Liver (tissue), 7 donors: ENCODE measurements at regions not wholly inside any gene's neighbourhood (a gene's known extent, or its start where the extent isn't known, plus 50 kb on each side); places are given as distances from the start of the nearest gene placed in this dataset.
"Not testable (repeated sequence)": the region's sequence is repeated elsewhere in the genome, so short reads cannot be mapped to it uniquely, and the experiment has no call there.

ENCODE experiments used
- DNase-seq: peaks from one replicate; pipeline ENCODE4 v3.0.0-alpha.2; 2017; ENCODE audit warnings: low spot score
- H3K27ac ChIP-seq, 2 donors: one replicate each; pipeline ENCODE4 v1.7.0; 2013; ENCODE audit warnings: inconsistent platforms in 2 of 2, low read length in 2 of 2, control low read depth in 1 of 2, low read depth in 1 of 2, mild to moderate bottlenecking in 1 of 2
- H3K27me3 ChIP-seq, 4 donors: one replicate each; pipeline versions ENCODE4 v1.6.1 to v1.7.0; 2013; ENCODE audit warnings: low read length in 3 of 4, inconsistent platforms in 1 of 4, mild to moderate bottlenecking in 1 of 4, moderate library complexity in 1 of 4; ENCODE audit not compliant: control insufficient read depth in 4 of 4, insufficient read depth in 4 of 4
- H3K36me3 ChIP-seq, 4 donors: one replicate each; pipeline versions ENCODE4 v1.6.1 to v1.7.0; 2013; ENCODE audit warnings: low read length in 3 of 4, mild to moderate bottlenecking in 3 of 4, low read depth in 1 of 4, moderate library complexity in 1 of 4; ENCODE audit not compliant: control insufficient read depth in 4 of 4, insufficient read depth in 3 of 4
- H3K4me1 ChIP-seq, 4 donors: one replicate each; pipeline versions ENCODE4 v1.6.1 to v1.7.0; 2013; ENCODE audit warnings: low read length in 3 of 4, mild to moderate bottlenecking in 3 of 4, moderate library complexity in 1 of 4; ENCODE audit not compliant: control insufficient read depth in 4 of 4, insufficient read depth in 4 of 4
- H3K4me3 ChIP-seq, 3 donors: one replicate each; pipeline versions ENCODE4 v1.6.1 to v1.7.0; 2013; ENCODE audit warnings: low read length in 3 of 3, control low read depth in 1 of 3, low read depth in 1 of 3, mild to moderate bottlenecking in 1 of 3
- H3K9ac ChIP-seq, 2 donors: one replicate each; pipeline ENCODE4 v1.7.0; 2013; ENCODE audit warnings: low read length in 2 of 2, mild to moderate bottlenecking in 2 of 2, moderate library complexity in 2 of 2, control low read depth in 1 of 2, low read depth in 1 of 2
- H3K9me3 ChIP-seq, 4 donors: one replicate each; pipeline versions ENCODE4 v1.6.1 to v1.7.0; 2013; ENCODE audit warnings: low read length in 3 of 4; ENCODE audit not compliant: control insufficient read depth in 4 of 4
- CTCF ChIP-seq: fragments of 150-350 bp; IDR thresholded peaks from 2 replicates; pipeline ENCODE4 v1.5.1; 2017; ENCODE audit warnings: improper control_type of control experiment, low read depth, low read length; ENCODE audit not compliant: missing input control
- WGBS: extraction: QIAGEN DNeasy Blood & Tissue Kit; methylation state at CpG from one replicate; pipeline ENCODE4 v1.1.7; 2013; 5-methylcytosine and 5-hydroxymethylcytosine counted together
- donor health status: healthy.
- donor health status: healthy.
- donor health status: healthy.
- donor health status: healthy.

GRCh38 chr3:75579981-75580782 lies 83.9 kb upstream of the FRG2C start:
- WGBS = 3% methylated on average over 67 of the region's 67 CpGs
- DNase-seq = peak; percentile 52

GRCh38 chr3:75582536-75582935 lies 81.6 kb upstream of the FRG2C start:
- H3K9ac ChIP-seq, H3K27ac ChIP-seq, H3K27me3 ChIP-seq: not testable (repeated sequence)

More at GRCh38 chr3:75579981-75580782, 83.9 kb upstream of the FRG2C start:
- not testable (repeated sequence) for H3K4me1 ChIP-seq, H3K36me3 ChIP-seq, H3K9me3 ChIP-seq, H3K27me3 ChIP-seq, H3K9ac ChIP-seq, H3K27ac ChIP-seq
- TF ChIP-seq CTCF = peak; percentile 54
- H3K4me3 ChIP-seq = peak overlapping the region in 2 of 3 donors; percentile 33 to 51

GRCh38 chr3:75583116-75583515 lies 81.0 kb upstream of the FRG2C start:
- not testable (repeated sequence) for H3K27ac ChIP-seq, H3K4me1 ChIP-seq, H3K9ac ChIP-seq, DNase-seq, H3K27me3 ChIP-seq, H3K9me3 ChIP-seq, H3K36me3 ChIP-seq, H3K4me3 ChIP-seq
- 57% methylated on average over 10 of the region's 10 CpGs for WGBS

More at GRCh38 chr3:75582536-75582935, 81.6 kb upstream of the FRG2C start:
- DNase-seq, H3K9me3 ChIP-seq, H3K4me1 ChIP-seq, H3K36me3 ChIP-seq, H3K4me3 ChIP-seq: not testable (repeated sequence)
- 42% methylated on average over 3 of the region's 3 CpGs for WGBS

- not testable (repeated sequence) for H3K4me1 ChIP-seq, DNase-seq, H3K27ac ChIP-seq, H3K36me3 ChIP-seq, H3K9ac ChIP-seq, H3K9me3 ChIP-seq, H3K4me3 ChIP-seq, H3K27me3 ChIP-seq
- WGBS = 91% methylated on average over 15 of the region's 15 CpGs
These were observed 76.4 kb upstream of the FRG2C start for GRCh38 chr3:75587695-75588094.

- DNase-seq, H3K4me1 ChIP-seq, H3K9me3 ChIP-seq, H3K27me3 ChIP-seq, H3K9ac ChIP-seq, H3K36me3 ChIP-seq, H3K4me3 ChIP-seq, H3K27ac ChIP-seq: not testable (repeated sequence)
- WGBS = 86% methylated on average over 16 of the region's 16 CpGs
These were observed 73.7 kb upstream of the FRG2C start for GRCh38 chr3:75590382-75590781.
